Kidney (tissue), 13 donors: ENCODE measurements at regions not wholly inside any gene's neighbourhood (a gene's known extent, or its start where the extent isn't known, plus 50 kb on each side); places are given as distances from the start of the nearest gene placed in this dataset.

Experiments used
- DNase-seq, 5 donors: peaks; one replicate each; pipeline ENCODE4 v3.0.0-alpha.2; 2013 to 2020
- FAIRE-seq: peaks from 2 replicates; lab custom pipeline; 2012; peaks lifted over from hg19 to GRCh38; lab: Jason Lieb, UNC
- H3K27ac ChIP-seq, 2 donors: one replicate each; pipeline ENCODE4 v1.7.0; 2013; ENCODE audit warnings: low read depth in 2 of 2, low read length in 2 of 2, inconsistent platforms in 1 of 2
- H3K27me3 ChIP-seq: one replicate; pipeline ENCODE4 v1.7.1; 2013; ENCODE audit warnings: low read length, inconsistent platforms; ENCODE audit not compliant: control insufficient read depth, insufficient read depth
- H3K36me3 ChIP-seq, 3 donors: one replicate each; pipeline versions ENCODE4 v1.7.0 to v1.7.1; 2013; ENCODE audit warnings: low read length in 3 of 3, control low read depth in 1 of 3, inconsistent platforms in 1 of 3; ENCODE audit not compliant: insufficient read depth in 3 of 3, control insufficient read depth in 2 of 3
- H3K4me1 ChIP-seq, 3 donors: one replicate each; pipeline versions ENCODE4 v1.7.0 to v1.7.1; 2013; ENCODE audit warnings: low read length in 3 of 3, inconsistent platforms in 1 of 3, low read depth in 1 of 3; ENCODE audit not compliant: control insufficient read depth in 2 of 3, insufficient read depth in 2 of 3
- H3K4me3 ChIP-seq, 3 donors: one replicate each; pipeline versions ENCODE4 v1.7.0 to v1.8.1; 2013; ENCODE audit warnings: low read length in 3 of 3, control low read depth in 1 of 3, inconsistent platforms in 1 of 3
- H3K9ac ChIP-seq, 3 donors: one replicate each; pipeline versions ENCODE4 v1.7.0 to v1.7.1; 2013; ENCODE audit warnings: low read length in 3 of 3, control low read depth in 1 of 3, inconsistent platforms in 1 of 3
- H3K9me3 ChIP-seq, 3 donors: one replicate each; pipeline versions ENCODE4 v1.7.0 to v1.7.1; 2013; ENCODE audit warnings: low read length in 3 of 3, control low read depth in 1 of 3, inconsistent platforms in 1 of 3; ENCODE audit not compliant: control insufficient read depth in 2 of 3, insufficient read depth in 1 of 3
- CTCF ChIP-seq: IDR thresholded peaks from 3 replicates; pipeline ENCODE4 v1.5.1; 2012; ENCODE audit warnings: mild to moderate bottlenecking, moderate library complexity, borderline replicate concordance; ENCODE audit not compliant: insufficient read depth; ENCODE audit errors: extremely low read depth
- intact Hi-C: fragments of 100-400 bp; cut with DNase I; formaldehyde crosslinking; loops from one replicate; pipeline ENCODE4 v1.11.1; 2022
- donor health status: control.
- donor health status: control.
- donor health status: control.
- donor health status: control.
- donor health status: control.
- donor health status: DM: yes; HTN: yes; CAD: no.
- donor health status: Normal renal cell carcinoma (clear cell type).

- peak in 1 of 5 donors; percentile 27 for DNase-seq
- no peaks in the 10 kb centered on the region for H3K36me3 ChIP-seq
- no peaks in the 10 kb centered on the region for H3K9me3 ChIP-seq
- intact Hi-C loops = no loop called here
- no peak overlapping the region for H3K4me3 ChIP-seq
- no peaks in the 10 kb centered on the region for H3K4me1 ChIP-seq
- H3K27me3 ChIP-seq = no peaks in the 10 kb centered on the region
- no peak overlapping the region for H3K27ac ChIP-seq
- no peak for FAIRE-seq
- TF ChIP-seq CTCF = no peak
- H3K9ac ChIP-seq = no peak overlapping the region
These were observed 129.3 kb upstream of the MED13 start for GRCh38 chr17:62194401-62194800.

- H3K27ac ChIP-seq = no peak overlapping the region
- H3K9ac ChIP-seq = no peak overlapping the region
- no peaks in the 10 kb centered on the region for H3K9me3 ChIP-seq
- intact Hi-C loops = no loop called here
- TF ChIP-seq CTCF = no peak
- no peaks in the 10 kb centered on the region for H3K4me1 ChIP-seq
- no peaks in the 10 kb centered on the region for H3K36me3 ChIP-seq
- no peak overlapping the region for H3K4me3 ChIP-seq
- peak in 3 of 5 donors; percentile 39 to 75 (median 70) for DNase-seq
- FAIRE-seq = no peak
- H3K27me3 ChIP-seq = no peaks in the 10 kb centered on the region
These were observed 128.2 kb upstream of the MED13 start for GRCh38 chr17:62193249-62193648.

GRCh38 chr17:62191390-62192361, 126.6 kb upstream of the MED13 start:
- H3K9ac ChIP-seq = no peak overlapping the region
- H3K4me3 ChIP-seq = no peak overlapping the region
- H3K9me3 ChIP-seq = no peaks in the 10 kb centered on the region
- no peaks in the 10 kb centered on the region for H3K27me3 ChIP-seq
- no peak overlapping the region for H3K27ac ChIP-seq
- DNase-seq (peak in 1 of 5 donors; percentile 14), FAIRE-seq (no peak)
- no peaks in the 10 kb centered on the region for H3K4me1 ChIP-seq
- no peaks in the 10 kb centered on the region for H3K36me3 ChIP-seq
- intact Hi-C loops = no loop called here
- TF ChIP-seq CTCF = no peak
